ENCODE measurements at regions not wholly inside any gene's neighbourhood (a gene's known extent, or its start where the extent isn't known, plus 50 kb on each side); places are given as distances from the start of the nearest gene placed in this dataset.
"Not testable (repeated sequence)": the region's sequence is repeated elsewhere in the genome, so short reads cannot be mapped to it uniquely, and the experiment has no call there.

DNA sequence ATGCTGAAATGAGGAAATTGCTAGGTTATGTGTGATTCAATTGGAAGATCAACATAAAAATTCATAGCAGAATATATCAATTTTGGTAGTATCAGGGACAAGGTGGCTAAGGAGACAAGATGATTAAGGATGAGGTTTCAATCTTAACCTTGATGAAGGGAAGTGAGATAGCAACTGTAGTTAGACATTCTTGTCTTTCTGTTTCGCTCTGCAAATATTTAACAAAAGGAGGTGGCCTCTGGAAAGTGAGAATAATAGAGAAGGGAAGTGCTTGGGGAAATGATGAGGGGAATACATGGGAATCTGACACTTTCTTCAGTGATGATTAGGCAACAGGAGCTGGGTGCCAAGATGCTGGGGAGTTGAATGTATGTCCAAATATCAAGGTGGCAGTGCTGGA is 337.1 kb upstream of the PUDP start:
- Histone ChIP-seq H3F3A (ENCODE audit: insufficient read depth, low read length) (no peaks in the 10 kb centered on the region), H3K79me2 (ENCODE audit: insufficient read depth, low read length) (no peaks in the 10 kb centered on the region), H3K4me2 (ENCODE audit: low read length) (no peak overlapping the region), H3K9ac (ENCODE audit: low read length) (no peak overlapping the region), H3K4me1 (ENCODE audit: insufficient read depth, low read length, severe bottlenecking) (no peaks in the 10 kb centered on the region), H3K27me3 (ENCODE audit: insufficient read depth, low read length) (no peaks in the 10 kb centered on the region), H2AFZ (ENCODE audit: low read length) (no peak overlapping the region), H3K9me3 (ENCODE audit: low read length) (no peaks in the 10 kb centered on the region), H4K20me1 (ENCODE audit: insufficient read depth, low read length) (no peaks in the 10 kb centered on the region), H3K4me3 (ENCODE audit: low read depth, low read length, poor library complexity, severe bottlenecking) (no peak overlapping the region), H3K36me3 (ENCODE audit: insufficient read depth, low read length) (no peaks in the 10 kb centered on the region), H3K27ac (ENCODE audit: low read depth, low read length, poor library complexity, severe bottlenecking) (no peak overlapping the region), H3K9me2 (ENCODE audit: low read depth, low read length) (no peaks in the 10 kb centered on the region)
- TF ChIP-seq CTCF (IDR thresholded peaks at IDR 0.05; ENCODE audit: low read length) (no peak), EZH2 (IDR thresholded peaks at IDR 0.05; ENCODE audit: borderline replicate concordance, low read length) (no peak)

DNA sequence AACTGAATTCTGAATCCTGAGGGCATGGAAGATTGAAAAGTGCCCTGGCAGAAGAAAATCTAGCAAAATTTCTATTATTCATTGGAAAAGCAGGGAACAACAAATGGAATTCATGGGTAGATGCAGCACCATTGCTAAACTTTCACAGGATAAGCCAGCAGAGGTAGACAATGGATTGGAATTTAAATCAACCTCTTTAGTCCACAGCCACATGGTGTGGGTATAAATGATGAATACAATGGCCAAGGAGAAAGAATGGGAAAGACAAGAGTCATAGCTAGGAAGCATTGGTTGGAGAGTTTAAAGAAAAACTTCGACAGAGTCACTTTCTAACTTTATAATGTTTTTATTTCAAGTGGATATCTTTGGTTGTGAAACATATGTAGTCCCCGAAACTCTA is 332.8 kb upstream of the PUDP start:
- Histone ChIP-seq H3K4me1 (ENCODE audit: insufficient read depth, low read length, severe bottlenecking) (no peaks in the 10 kb centered on the region), H3K27me3 (ENCODE audit: insufficient read depth, low read length) (no peaks in the 10 kb centered on the region), H3F3A (ENCODE audit: insufficient read depth, low read length) (no peaks in the 10 kb centered on the region), H3K4me2 (ENCODE audit: low read length) (no peak overlapping the region), H3K4me3 (ENCODE audit: low read depth, low read length, poor library complexity, severe bottlenecking) (no peak overlapping the region), H3K79me2 (ENCODE audit: insufficient read depth, low read length) (no peaks in the 10 kb centered on the region), H4K20me1 (ENCODE audit: insufficient read depth, low read length) (no peaks in the 10 kb centered on the region), H2AFZ (ENCODE audit: low read length) (no peak overlapping the region), H3K27ac (ENCODE audit: low read depth, low read length, poor library complexity, severe bottlenecking) (no peak overlapping the region), H3K9ac (ENCODE audit: low read length) (no peak overlapping the region), H3K9me2 (ENCODE audit: low read depth, low read length) (no peaks in the 10 kb centered on the region), H3K9me3 (ENCODE audit: low read length) (no peaks in the 10 kb centered on the region), H3K36me3 (ENCODE audit: insufficient read depth, low read length) (no peaks in the 10 kb centered on the region)
- no peak for TF ChIP-seq CTCF (IDR thresholded peaks at IDR 0.05; ENCODE audit: low read length)
- TF ChIP-seq EZH2 (IDR thresholded peaks at IDR 0.05; ENCODE audit: borderline replicate concordance, low read length) = no peak

DNA sequence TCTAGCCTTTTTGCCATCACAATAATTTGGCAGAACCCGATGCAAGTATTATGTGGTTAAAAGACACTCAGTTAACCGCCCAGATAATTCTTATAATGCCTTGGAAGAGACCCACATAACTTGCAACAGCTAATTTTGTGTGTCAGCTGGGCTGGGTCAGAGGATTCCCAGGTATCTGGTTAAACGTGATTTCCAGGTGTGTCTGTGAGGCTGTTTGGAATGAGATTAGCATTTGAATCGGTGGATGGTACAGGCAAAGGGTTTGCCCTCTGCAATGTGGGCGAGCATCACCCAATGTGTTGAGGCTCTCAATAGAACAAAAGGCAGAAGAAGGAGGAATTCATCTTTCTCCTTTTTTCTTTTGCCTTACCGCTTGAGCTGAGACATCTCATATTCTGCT is 314.2 kb upstream of the PUDP start:
- H3K27ac ChIP-seq (ENCODE audit: low read depth, low read length, poor library complexity, severe bottlenecking) = no peak overlapping the region
- no peaks in the 10 kb centered on the region for H3K4me1 ChIP-seq (ENCODE audit: insufficient read depth, low read length, severe bottlenecking)
- H3K4me2 ChIP-seq (ENCODE audit: low read length) = no peak overlapping the region
- no peaks in the 10 kb centered on the region for H3K9me3 ChIP-seq (ENCODE audit: low read length)
- TF ChIP-seq EZH2 (IDR thresholded peaks at IDR 0.05; ENCODE audit: borderline replicate concordance, low read length) (no peak), CTCF (IDR thresholded peaks at IDR 0.05; ENCODE audit: low read length) (no peak)
- no peak overlapping the region for H2AFZ ChIP-seq (ENCODE audit: low read length)
- H3K36me3 ChIP-seq (ENCODE audit: insufficient read depth, low read length) = no peaks in the 10 kb centered on the region
- no peaks in the 10 kb centered on the region for H3K79me2 ChIP-seq (ENCODE audit: insufficient read depth, low read length)
- H3K4me3 ChIP-seq (ENCODE audit: low read depth, low read length, poor library complexity, severe bottlenecking) = no peak overlapping the region
- H3K9me2 ChIP-seq (ENCODE audit: low read depth, low read length) = no peaks in the 10 kb centered on the region
- no peaks in the 10 kb centered on the region for H4K20me1 ChIP-seq (ENCODE audit: insufficient read depth, low read length)
- H3F3A ChIP-seq (ENCODE audit: insufficient read depth, low read length) = no peaks in the 10 kb centered on the region
- H3K9ac ChIP-seq (ENCODE audit: low read length) = no peak overlapping the region
- H3K27me3 ChIP-seq (ENCODE audit: insufficient read depth, low read length) = no peaks in the 10 kb centered on the region

DNA sequence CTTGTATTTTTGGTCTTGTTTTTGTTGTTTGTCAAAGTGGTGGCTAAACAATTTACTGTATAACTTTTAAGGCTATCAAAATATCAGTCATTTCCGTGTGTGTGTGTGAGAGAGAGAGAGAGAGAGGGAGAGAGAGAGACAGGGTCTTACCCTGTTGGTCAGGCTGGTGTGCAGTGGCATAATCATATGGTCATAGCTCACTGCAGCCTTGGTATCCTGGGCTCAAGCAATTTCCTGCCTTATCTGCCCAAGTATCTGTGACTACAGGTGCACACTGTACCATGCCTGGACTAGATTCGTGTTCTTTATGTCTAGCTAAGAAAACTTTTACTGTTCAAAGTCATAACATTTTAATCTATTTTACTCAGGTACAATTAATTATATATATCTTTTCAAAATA is 313.1 kb upstream of the PUDP start:
- H3K9me3 ChIP-seq (ENCODE audit: low read length); H3F3A ChIP-seq (ENCODE audit: insufficient read depth, low read length); H2AFZ ChIP-seq (ENCODE audit: low read length); H3K4me3 ChIP-seq (ENCODE audit: low read depth, low read length, poor library complexity, severe bottlenecking); H3K27me3 ChIP-seq (ENCODE audit: insufficient read depth, low read length); H4K20me1 ChIP-seq (ENCODE audit: insufficient read depth, low read length); H3K79me2 ChIP-seq (ENCODE audit: insufficient read depth, low read length); H3K36me3 ChIP-seq (ENCODE audit: insufficient read depth, low read length); H3K4me1 ChIP-seq (ENCODE audit: insufficient read depth, low read length, severe bottlenecking); H3K27ac ChIP-seq (ENCODE audit: low read depth, low read length, poor library complexity, severe bottlenecking); H3K9ac ChIP-seq (ENCODE audit: low read length); H3K4me2 ChIP-seq (ENCODE audit: low read length); H3K9me2 ChIP-seq (ENCODE audit: low read depth, low read length): not testable (repeated sequence)
